CD4-positive, alpha-beta T cell treated with Interleukin-10 for 1 hour (primary cell): ENCODE measurements at regions not wholly inside any gene's neighbourhood (a gene's known extent, or its start where the extent isn't known, plus 50 kb on each side); places are given as distances from the start of the nearest gene placed in this dataset.

ENCODE experiments used
- DNase-seq: peaks from one replicate; pipeline ENCODE4 v3.0.0-alpha.2; 2020

GRCh38 chr10:4083509-4084003 is 298.5 kb upstream of the KLF6 start:
- no peak for DNase-seq

DNA sequence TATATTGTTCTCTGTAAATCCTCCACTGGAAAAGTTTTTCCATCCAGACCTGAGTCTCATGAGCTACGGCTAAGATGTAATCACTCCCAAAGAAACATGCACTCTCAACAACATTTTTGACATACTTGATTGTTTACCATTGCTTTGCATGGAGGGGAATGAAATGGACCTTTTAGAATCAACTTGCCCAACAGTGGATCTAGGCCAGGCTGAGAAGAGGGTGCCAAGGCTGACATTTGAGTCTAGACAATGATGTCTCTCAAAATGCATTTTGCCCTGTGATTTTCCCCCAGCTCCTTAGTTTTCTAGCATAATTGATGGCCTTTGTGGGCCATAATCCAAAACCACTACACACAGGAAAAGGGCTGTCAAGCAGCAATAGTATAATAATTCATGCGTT is 297.9 kb upstream of the KLF6 start:
- no peak for DNase-seq

GRCh38 chr10:4081685-4082111 is 296.7 kb upstream of the KLF6 start:
- no peak for DNase-seq

DNA sequence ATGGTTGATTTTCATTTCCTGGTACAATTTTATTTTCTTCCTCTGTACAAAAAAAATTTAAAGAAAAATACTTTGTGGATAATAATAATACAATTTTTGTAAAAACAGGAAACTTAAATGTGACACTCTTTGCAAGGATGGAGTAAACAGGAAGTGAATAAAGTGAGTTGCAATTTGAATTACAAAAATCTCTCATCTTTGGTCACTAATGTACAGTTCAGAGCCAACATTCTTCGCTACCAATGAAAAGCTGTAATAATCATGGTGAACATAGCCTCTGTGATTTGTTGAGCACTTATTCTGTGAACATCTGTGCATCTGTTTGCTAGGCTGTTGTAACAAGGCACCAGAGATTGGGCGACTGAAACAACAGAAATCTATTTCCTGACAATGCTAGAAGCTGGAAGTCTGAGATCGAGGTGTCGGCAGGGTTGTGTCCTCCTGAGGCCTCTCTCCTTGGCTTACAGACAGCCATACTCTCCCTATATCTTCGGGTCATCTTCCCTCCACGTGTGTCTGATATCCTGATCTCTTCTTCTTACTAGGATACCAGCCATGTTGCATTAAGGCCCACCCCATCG is 295.3 kb upstream of the KLF6 start:
- peak; percentile 22 for DNase-seq

- DNase-seq, result no peak
Measured at GRCh38 chr10:4079803-4080202, 294.8 kb upstream of the KLF6 start.

DNA sequence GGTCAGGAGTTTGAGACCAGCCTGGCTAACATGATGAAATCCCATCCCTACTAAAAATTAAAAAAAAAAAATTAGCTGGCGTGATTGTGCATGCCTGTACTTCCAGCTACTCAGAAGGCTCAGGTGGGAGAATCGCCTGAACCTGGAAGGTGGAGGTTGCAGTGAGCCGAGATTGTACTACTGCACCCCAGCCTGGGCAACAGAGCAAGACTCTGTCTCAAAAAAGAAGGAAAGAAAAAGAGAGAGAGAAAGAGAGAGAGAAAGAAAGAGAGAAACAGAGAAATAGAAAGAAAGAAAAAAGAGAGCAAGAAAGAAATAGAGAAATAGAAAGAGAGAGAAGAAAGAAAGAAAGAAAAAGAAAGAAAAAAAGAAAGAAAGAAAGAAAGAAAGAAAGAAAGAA is 292.8 kb upstream of the KLF6 start:
- no peak for DNase-seq

DNA sequence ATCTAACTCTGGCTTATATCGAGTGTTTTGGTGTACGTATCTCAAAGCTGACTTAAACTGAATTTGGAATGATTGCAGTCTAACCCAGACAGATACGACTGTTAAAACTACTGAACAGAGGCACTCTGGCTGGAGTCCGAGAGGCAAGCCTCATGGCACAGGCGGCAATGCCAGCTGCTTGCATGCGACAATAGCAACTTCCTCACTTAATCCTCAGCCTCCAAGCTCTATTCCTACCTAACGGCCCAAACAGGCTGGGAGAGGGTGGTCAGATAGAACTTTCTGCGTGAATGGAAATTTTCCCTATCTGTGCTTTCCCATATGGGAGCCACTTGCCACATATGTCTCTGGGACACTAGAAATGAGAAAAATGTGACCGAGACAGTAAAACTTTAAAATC is 292.0 kb upstream of the KLF6 start:
- no peak for DNase-seq

DNA sequence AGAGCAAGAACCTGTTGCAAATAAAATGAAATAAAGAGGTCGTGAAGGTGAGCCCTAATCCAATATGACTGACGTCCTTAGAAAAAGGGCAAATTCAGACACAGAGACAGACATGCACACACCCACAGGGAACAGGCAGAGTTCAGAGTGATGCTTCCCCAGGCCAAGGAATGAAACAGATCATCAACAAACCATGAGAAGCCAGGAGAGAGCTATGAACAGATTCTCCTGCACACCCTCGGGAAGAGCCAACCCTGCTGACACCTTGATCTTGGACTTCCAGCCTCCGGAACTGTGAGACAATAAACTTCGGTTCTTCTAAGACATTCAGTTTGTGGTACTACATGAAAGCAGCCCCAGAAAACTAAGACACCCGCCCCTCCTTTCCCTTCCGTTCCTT is 290.4 kb upstream of the KLF6 start:
- no peak for DNase-seq

GRCh38 chr10:4074545-4075407 is 289.8 kb upstream of the KLF6 start:
- DNase-seq, result no peak

DNA sequence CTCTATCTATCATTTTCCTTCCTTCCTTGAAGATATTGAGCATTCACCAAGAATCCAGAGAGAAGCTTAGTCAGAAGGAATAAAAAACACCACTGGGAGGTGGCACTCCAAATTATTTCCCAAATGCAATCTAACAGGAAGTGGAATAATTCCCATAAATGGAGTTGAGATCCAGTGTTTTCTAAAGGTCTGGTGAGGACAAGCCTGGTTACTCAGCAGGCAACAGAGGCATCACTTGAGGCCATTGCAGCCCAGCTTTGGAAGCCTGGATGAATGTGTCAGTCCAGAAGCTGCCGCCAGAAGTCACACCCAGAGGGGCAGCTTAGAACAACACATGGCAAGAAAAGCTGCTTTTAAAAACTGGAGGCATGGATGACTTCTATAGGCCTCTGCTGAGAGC is 288.9 kb upstream of the KLF6 start:
- DNase-seq, result no peak

GRCh38 chr10:4070921-4071660 is 286.1 kb upstream of the KLF6 start:
- no peak for DNase-seq

GRCh38 chr10:4070184-4070583 is 285.2 kb upstream of the KLF6 start:
- DNase-seq, result no peak

DNA sequence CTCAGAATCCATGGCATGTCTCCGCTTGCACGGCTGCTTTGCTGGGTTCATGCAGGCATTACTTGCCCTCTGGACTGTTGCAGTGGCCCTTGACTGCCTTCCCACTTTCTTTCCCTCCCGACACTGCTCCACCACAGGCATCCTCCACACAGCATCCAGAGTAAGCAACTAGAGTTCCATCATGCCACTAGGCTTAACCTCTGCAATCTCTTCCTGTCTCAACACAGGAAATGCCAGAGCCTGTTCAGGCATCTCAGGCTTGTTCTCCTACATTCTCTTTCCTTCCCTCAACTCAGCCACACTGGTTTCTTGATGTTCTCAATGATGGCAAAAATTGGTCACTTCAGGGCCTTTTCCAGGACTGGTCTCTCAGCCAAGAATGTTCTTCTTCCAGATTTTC is 284.5 kb upstream of the KLF6 start:
- no peak for DNase-seq

GRCh38 chr10:4068629-4069028 is 283.6 kb upstream of the KLF6 start:
- DNase-seq, result no peak

GRCh38 chr10:4067931-4068561 is 283.0 kb upstream of the KLF6 start:
- DNase-seq, result no peak

- no peak for DNase-seq
Measured at GRCh38 chr10:4067531-4067930, 282.5 kb upstream of the KLF6 start.

- no peak for DNase-seq
Measured at GRCh38 chr10:4066581-4067390, 281.8 kb upstream of the KLF6 start.

DNA sequence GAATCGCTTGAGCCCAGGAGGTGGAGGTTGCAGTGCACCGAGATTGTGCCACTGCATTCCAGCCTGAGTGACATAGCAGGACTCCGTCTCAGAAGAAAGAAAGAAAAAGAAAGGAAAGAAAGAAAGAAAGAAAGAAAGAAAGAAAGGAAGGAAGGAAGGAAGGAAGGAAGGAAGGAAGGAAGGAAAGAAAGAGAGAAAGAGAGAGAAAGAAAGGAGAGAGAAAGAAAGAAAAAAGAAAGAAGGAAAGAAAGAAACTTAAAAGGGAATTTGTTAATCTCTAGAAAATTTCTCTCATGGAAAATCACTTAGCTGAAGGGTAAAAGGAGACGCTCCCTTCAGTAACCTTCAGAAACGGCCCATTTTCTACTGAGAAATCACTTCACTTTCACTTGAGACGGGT is 279.5 kb upstream of the KLF6 start:
- no peak for DNase-seq

- no peak for DNase-seq
Measured at GRCh38 chr10:4063717-4064116, 278.7 kb upstream of the KLF6 start.

- no peak for DNase-seq
Measured at GRCh38 chr10:4062751-4063150, 277.7 kb upstream of the KLF6 start.

DNA sequence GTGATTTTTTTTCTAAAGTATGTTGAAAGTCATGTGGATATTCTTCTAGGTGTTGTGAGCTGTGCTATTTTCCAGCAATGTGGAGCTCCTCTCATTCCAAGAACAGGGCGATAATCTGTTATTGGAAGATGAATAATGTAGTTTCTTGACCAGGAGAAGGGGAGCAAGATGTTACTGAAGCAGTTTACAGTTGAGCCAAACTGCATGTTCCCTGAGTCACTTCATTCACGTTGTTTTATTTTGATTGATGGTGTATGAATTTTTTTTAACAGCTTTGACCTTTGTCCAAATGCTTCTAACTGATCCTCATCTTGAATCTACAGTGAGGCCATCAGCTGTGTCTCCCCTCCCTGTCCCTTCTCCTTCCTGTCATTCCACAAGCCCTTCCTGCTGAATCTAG is 277.1 kb upstream of the KLF6 start:
- DNase-seq, result no peak

DNA sequence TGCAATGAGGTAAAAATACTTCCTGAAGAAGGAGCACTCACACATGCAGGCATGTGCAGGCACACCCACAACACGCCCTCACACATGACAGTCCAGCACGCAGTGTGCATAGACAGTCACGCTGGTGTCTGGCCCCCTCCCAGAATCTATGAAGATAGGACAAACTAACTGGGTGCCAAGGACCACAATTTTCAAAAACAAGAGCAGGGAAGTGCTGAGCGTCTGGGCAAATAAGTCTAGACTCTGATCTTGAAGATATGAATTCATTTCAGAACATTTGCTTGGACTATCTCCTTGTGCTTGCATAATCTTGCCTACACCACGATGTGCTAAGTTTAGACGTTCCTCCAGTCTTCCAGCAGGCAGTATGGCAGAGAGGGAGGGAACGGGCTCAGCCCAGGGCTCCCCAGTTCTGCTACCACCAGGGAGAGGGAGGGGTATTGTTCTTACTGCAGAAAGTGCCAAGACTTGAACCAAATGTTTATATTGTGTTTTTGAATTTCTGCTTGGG is 276.5 kb upstream of the KLF6 start:
- no peak for DNase-seq
